CD14-positive monocyte (primary cell): ENCODE measurements at regions not wholly inside any gene's neighbourhood (a gene's known extent, or its start where the extent isn't known, plus 50 kb on each side); places are given as distances from the start of the nearest gene placed in this dataset.

Experiments used
- DNase-seq, 3 donors: peaks; one replicate each; pipeline ENCODE4 v3.0.0-alpha.2; 2011 to 2022
- H2AFZ ChIP-seq: 2 replicates; pipeline ENCODE4 v1.6.0; 2012; ENCODE audit warnings: mild to moderate bottlenecking, low read depth, low read length, inconsistent platforms; ENCODE audit not compliant: insufficient read depth, poor library complexity, severe bottlenecking
- H3K27ac ChIP-seq, 2 donors: 1 replicate in 1 of 2; 2 replicates in 1 of 2; pipeline ENCODE4 v1.5.1; 2012 to 2013; ENCODE audit warnings: low read length in 2 of 2, control low read depth in 1 of 2, inconsistent platforms in 1 of 2, low read depth in 1 of 2, mild to moderate bottlenecking in 1 of 2
- H3K27me3 ChIP-seq, 2 donors: one replicate each; pipeline versions ENCODE4 v1.6.0 to v1.6.1; 2011 to 2013; ENCODE audit warnings: low read length in 2 of 2; ENCODE audit not compliant: control insufficient read depth in 2 of 2, insufficient read depth in 2 of 2
- H3K36me3 ChIP-seq, 2 donors: replicated peaks in 1 of 2; 1 replicate in 1 of 2; 2 replicates in 1 of 2; pipeline versions ENCODE4 v1.5.1 to v1.6.1; 2012 to 2013; ENCODE audit warnings: low read length in 2 of 2, control low read depth in 1 of 2, inconsistent platforms in 1 of 2, mild to moderate bottlenecking in 1 of 2; ENCODE audit not compliant: insufficient read depth in 2 of 2, control insufficient read depth in 1 of 2
- H3K4me1 ChIP-seq, 2 donors: 1 replicate in 1 of 2; 2 replicates in 1 of 2; pipeline versions ENCODE4 v1.5.1 to v1.6.1; 2012 to 2013; ENCODE audit warnings: low read length in 2 of 2, control low read depth in 1 of 2, inconsistent platforms in 1 of 2, mild to moderate bottlenecking in 1 of 2, moderate library complexity in 1 of 2; ENCODE audit not compliant: insufficient read depth in 2 of 2, control insufficient read depth in 1 of 2
- H3K4me2 ChIP-seq: replicated peaks from 2 replicates; pipeline ENCODE3; 2012; ENCODE audit warnings: low read length, moderate library complexity, mild to moderate bottlenecking; ENCODE audit not compliant: poor library complexity, severe bottlenecking; ENCODE audit errors: extremely low read depth
- H3K4me3 ChIP-seq, 3 experiments: fragments of 200-600 bp in 1 of 3; sonication (generic) in 1 of 3; replicated peaks in 1 of 3; 1 replicate in 2 of 3; 2 replicates in 1 of 3; pipeline ENCODE4 v1.5.1; 2011 to 2013; ENCODE audit warnings: low read length in 3 of 3, mild to moderate bottlenecking in 3 of 3, control low read depth in 2 of 3, low read depth in 2 of 3, inconsistent platforms in 1 of 3, moderate library complexity in 1 of 3
- H3K79me2 ChIP-seq: 2 replicates; pipeline ENCODE4 v1.6.0; 2012; ENCODE audit warnings: mild to moderate bottlenecking, control low read depth, inconsistent platforms, low read length, moderate library complexity; ENCODE audit not compliant: insufficient read depth
- H3K9ac ChIP-seq: 2 replicates; pipeline ENCODE4 v1.6.0; 2017; ENCODE audit warnings: low read length, mild to moderate bottlenecking; ENCODE audit not compliant: insufficient read depth, poor library complexity, severe bottlenecking
- H3K9me3 ChIP-seq, 2 donors: replicated peaks in 1 of 2; 1 replicate in 1 of 2; 2 replicates in 1 of 2; pipeline versions ENCODE4 v1.5.1 to v1.6.1; 2012 to 2013; ENCODE audit warnings: low read length in 2 of 2, control low read depth in 1 of 2; ENCODE audit not compliant: control insufficient read depth in 1 of 2, insufficient read depth in 1 of 2
- H4K20me1 ChIP-seq: 2 replicates; pipeline ENCODE4 v1.6.0; 2012; ENCODE audit warnings: mild to moderate bottlenecking, low read length, control low read depth, moderate library complexity; ENCODE audit not compliant: insufficient read depth
- H3K27ac Mint-ChIP-seq, 7 donors: one replicate each; pipeline ENCODE4 v1.8.0; 2020; ENCODE audit warnings: mild to moderate bottlenecking in 7 of 7, mixed read lengths in 7 of 7, moderate library complexity in 6 of 7, inconsistent platforms in 2 of 7
- H3K27me3 Mint-ChIP-seq, 3 donors: one replicate each; pipeline ENCODE4 v1.8.0; 2021 to 2022; ENCODE audit warnings: low read depth in 3 of 3, mild to moderate bottlenecking in 3 of 3, mixed read lengths in 3 of 3, moderate library complexity in 3 of 3, inconsistent platforms in 1 of 3
- H3K36me3 Mint-ChIP-seq, 2 donors: one replicate each; pipeline ENCODE4 v1.8.0; 2020; ENCODE audit warnings: mixed read lengths in 2 of 2, inconsistent platforms in 1 of 2, mild to moderate bottlenecking in 1 of 2
- H3K4me1 Mint-ChIP-seq: one replicate; pipeline ENCODE4 v1.8.0; 2020; ENCODE audit warnings: mild to moderate bottlenecking, mixed read lengths
- H3K4me3 Mint-ChIP-seq, 2 donors: one replicate each; pipeline ENCODE4 v1.8.0; 2020; ENCODE audit warnings: mild to moderate bottlenecking in 2 of 2, mixed read lengths in 2 of 2, moderate library complexity in 1 of 2
- H3K9me3 Mint-ChIP-seq, 7 donors: one replicate each; pipeline ENCODE4 v1.8.0; 2020 to 2022; ENCODE audit warnings: mixed read lengths in 7 of 7, mild to moderate bottlenecking in 6 of 7, moderate library complexity in 6 of 7, inconsistent platforms in 2 of 7
- WGBS: methylation state at CpG from one replicate; pipeline ENCODE4 v1.1.5; 2013; ENCODE audit warnings: missing lambda C conversion rate; ENCODE audit not compliant: insufficient coverage; 5-methylcytosine and 5-hydroxymethylcytosine counted together
- intact Hi-C, 2 donors: fragments of 100-400 bp; cut with micrococcal nuclease; formaldehyde crosslinking; loops; one replicate each; pipeline versions ENCODE4 v1.15.0 to v1.15.1; 2023
- TF ChIP-seq, protein P1 (sequence below): fragments of 200-600 bp; IDR thresholded peaks from one replicate; pipeline ENCODE4 v1.8.0; 2022; ENCODE audit warnings: antibody characterized with exemption, mild to moderate bottlenecking

DNA sequence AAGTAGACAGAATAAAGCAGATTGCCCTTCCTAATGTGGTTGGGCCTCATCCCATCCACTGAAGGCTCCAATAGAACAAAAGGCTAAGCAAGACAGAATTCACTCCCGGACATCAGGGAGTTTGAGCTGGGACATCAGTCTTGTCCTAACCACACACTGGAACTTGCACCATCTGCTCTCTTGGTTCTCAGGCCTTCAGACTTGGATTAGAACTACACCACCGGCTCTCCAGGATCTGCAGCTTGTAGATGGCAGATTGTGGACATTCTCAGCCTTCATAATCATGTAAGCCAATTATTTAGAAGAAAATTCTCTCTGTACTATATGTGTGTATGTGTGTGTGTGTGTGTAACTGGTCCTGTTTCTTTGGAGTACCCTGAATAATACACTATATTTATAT is 394.7 kb upstream of the LMCD1 start:
- Histone ChIP-seq H2AFZ (no peak overlapping the region), H3K36me3 (no peaks in the 10 kb centered on the region), H3K9ac (no peak overlapping the region), H3K4me3 (no peak overlapping the region), H3K27me3 (no peaks in the 10 kb centered on the region), H3K4me1 (peaks cover 0 to 4% of the 10 kb centered on the region in 2 donors), H3K4me2 (no peak overlapping the region), H4K20me1 (no peaks in the 10 kb centered on the region), H3K79me2 (no peaks in the 10 kb centered on the region), H3K9me3 (no peaks in the 10 kb centered on the region), H3K27ac (no peak overlapping the region)
- Mint-ChIP-seq H3K4me1 (peaks cover 11% of the 10 kb centered on the region), H3K4me3 (no peak overlapping the region), H3K27me3 (peaks cover 0 to 2% (median 1%) of the 10 kb centered on the region in 3 donors), H3K36me3 (no peaks in the 10 kb centered on the region), H3K9me3 (peaks cover 0 to 2% (median 2%) of the 10 kb centered on the region in 7 donors), H3K27ac (no peak overlapping the region)
- TF ChIP-seq, protein P1, sequence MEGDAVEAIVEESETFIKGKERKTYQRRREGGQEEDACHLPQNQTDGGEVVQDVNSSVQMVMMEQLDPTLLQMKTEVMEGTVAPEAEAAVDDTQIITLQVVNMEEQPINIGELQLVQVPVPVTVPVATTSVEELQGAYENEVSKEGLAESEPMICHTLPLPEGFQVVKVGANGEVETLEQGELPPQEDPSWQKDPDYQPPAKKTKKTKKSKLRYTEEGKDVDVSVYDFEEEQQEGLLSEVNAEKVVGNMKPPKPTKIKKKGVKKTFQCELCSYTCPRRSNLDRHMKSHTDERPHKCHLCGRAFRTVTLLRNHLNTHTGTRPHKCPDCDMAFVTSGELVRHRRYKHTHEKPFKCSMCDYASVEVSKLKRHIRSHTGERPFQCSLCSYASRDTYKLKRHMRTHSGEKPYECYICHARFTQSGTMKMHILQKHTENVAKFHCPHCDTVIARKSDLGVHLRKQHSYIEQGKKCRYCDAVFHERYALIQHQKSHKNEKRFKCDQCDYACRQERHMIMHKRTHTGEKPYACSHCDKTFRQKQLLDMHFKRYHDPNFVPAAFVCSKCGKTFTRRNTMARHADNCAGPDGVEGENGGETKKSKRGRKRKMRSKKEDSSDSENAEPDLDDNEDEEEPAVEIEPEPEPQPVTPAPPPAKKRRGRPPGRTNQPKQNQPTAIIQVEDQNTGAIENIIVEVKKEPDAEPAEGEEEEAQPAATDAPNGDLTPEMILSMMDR: no peak
- no peak for DNase-seq
- intact Hi-C loops: no loop called here
- WGBS: 100% methylated on average over 1 of the region's 2 CpGs

DNA sequence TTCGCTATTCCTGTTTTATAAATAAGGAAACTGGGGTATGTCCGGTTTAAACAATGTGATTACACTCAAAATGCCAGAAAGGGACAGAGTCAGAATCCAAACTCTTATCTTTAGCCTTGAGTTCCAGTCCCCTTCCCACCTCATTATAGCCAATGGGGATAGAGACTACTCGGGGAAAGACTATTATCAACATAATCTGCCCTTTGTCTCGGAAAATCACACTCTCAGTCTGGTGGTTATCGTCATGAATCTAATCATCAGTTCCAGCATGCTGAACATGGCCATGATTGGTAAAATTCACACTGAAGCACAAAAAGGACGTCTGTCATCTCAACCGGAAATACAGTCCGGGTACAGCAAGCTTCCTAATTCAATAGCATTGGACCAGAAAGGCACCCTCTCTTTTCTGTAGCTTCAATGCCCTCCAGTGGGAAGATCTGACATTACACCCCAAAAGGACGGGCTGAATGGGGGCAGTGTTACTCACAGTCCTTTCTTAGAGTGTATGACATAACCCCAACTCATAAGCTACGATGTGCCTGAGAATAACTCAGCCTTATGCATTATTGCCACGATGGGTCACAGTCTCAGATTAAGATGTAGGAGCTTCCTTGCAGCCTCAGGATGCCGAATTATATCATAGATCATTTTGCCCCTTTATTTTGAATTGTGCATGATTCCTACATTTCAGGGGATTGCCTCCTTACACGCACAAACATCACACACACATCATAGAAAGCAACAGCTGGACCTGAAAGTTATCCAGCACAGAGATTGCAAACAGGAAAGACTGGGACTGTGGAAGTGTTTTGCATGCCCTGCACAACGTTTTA is 390.4 kb upstream of the LMCD1 start:
- Histone ChIP-seq H3K4me2 (peak overlapping the region; percentile 35), H3K36me3 (no peaks in the 10 kb centered on the region), H3K4me3 (peak overlapping the region in 1 of 3 experiments; percentile 20), H3K9ac (no peak overlapping the region), H3K27me3 (no peaks in the 10 kb centered on the region), H4K20me1 (no peaks in the 10 kb centered on the region), H3K9me3 (no peaks in the 10 kb centered on the region), H2AFZ (peak overlapping the region; percentile 35), H3K79me2 (no peaks in the 10 kb centered on the region), H3K27ac (no peak overlapping the region), H3K4me1 (peaks cover 0 to 4% of the 10 kb centered on the region in 2 donors)
- peaks cover 8% of the 10 kb centered on the region for H3K4me1 Mint-ChIP-seq
- WGBS: 6% methylated on average over 9 of the region's 14 CpGs
- H3K4me3 Mint-ChIP-seq: peak overlapping the region; percentile 38 to 88
- H3K36me3 Mint-ChIP-seq: no peaks in the 10 kb centered on the region
- peak; percentile 20 to 55 (median 27) for DNase-seq
- peaks cover 0 to 4% (median 0%) of the 10 kb centered on the region in 3 donors for H3K27me3 Mint-ChIP-seq
- no peak overlapping the region for H3K27ac Mint-ChIP-seq
- H3K9me3 Mint-ChIP-seq: no peaks in the 10 kb centered on the region
- TF ChIP-seq, protein P1: peak; percentile 68
- intact Hi-C loops: no loop called here
